Heart left ventricle (tissue), 13 donors: ENCODE measurements at regions not wholly inside any gene's neighbourhood (a gene's known extent, or its start where the extent isn't known, plus 50 kb on each side); places are given as distances from the start of the nearest gene placed in this dataset.

Experiments used
- CTCF ChIP-seq, 12 donors: fragments of 200-600 bp; sonication (generic) in 4 of 12; IDR thresholded peaks; one replicate each; pipeline versions ENCODE4 v1.5.0 to v1.8.0; 2018 to 2022; ENCODE audit warnings: antibody characterized with exemption in 12 of 12, mild to moderate bottlenecking in 5 of 12
- POLR2A ChIP-seq, 2 donors: fragments of 450-650 bp; IDR thresholded peaks; one replicate each; pipeline ENCODE4 v1.6.1; 2017; ENCODE audit warnings: antibody characterized with exemption in 2 of 2, mild to moderate bottlenecking in 2 of 2, moderate library complexity in 2 of 2
- donor health status: ischemic (EF 13 %, LVEDD 7.1; RV severe dilation, severe dysfunction).
- donor health status: DM: no; HTN: yes; CAD: no.
- donor health status: DM: no; HTN: no; CAD: no.
- donor health status: ischemic (EF 25% LVEDD 6.9; RV normal size, moderate dysfunction).
- donor health status: ischemic (EF 25% LVEDD 5.7; RV mildly dilated, moderate dysfunction).
- donor health status: ischemic (EF 35%, LVEDD 5.7; RV mildly dilated, moderate dysfunction).
- donor health status: nonischemic (EF 11% LVEDD 7.7; RV severe dilation, severe dysfunction).
- donor health status: DM: yes; HTN: yes; CAD: no.
- donor health status: PGD.
- donor health status: ischemic (EF 29% LVEDD 5.4; RV normal size, mild dysfunction).
- donor health status: nonischemic (EF 23%, LVEDD 6.1; RV moderate dilation, normal function).

- TF ChIP-seq CTCF (IDR thresholded peaks at IDR 0.05) (no peak), POLR2A (IDR thresholded peaks at IDR 0.05) (no peak)
Measured at GRCh38 chr16:79503511-79503910, 97.0 kb downstream of the MAF start.
